LNCaP clone FGC (cell line): ENCODE measurements at regions not wholly inside any gene's neighbourhood (a gene's known extent, or its start where the extent isn't known, plus 50 kb on each side); places are given as distances from the start of the nearest gene placed in this dataset.
"Not testable (repeated sequence)": the region's sequence is repeated elsewhere in the genome, so short reads cannot be mapped to it uniquely, and the experiment has no call there.

Experiments
- DNase-seq: peaks from one replicate; pipeline ENCODE4 v3.0.0-alpha.2; 2011; ENCODE audit warnings: low read depth
- H3K4me3 ChIP-seq: 2 replicates; pipeline ENCODE4 v1.5.1; 2011; ENCODE audit warnings: mild to moderate bottlenecking, low read depth, low read length, control low read depth
- CTCF ChIP-seq: IDR thresholded peaks from 2 replicates; pipeline ENCODE4 v1.5.1; 2012; ENCODE audit warnings: mild to moderate bottlenecking; ENCODE audit not compliant: control insufficient read depth, insufficient read depth; ENCODE audit errors: extremely low read depth

- no peak for TF ChIP-seq CTCF
- no peak overlapping the region for H3K4me3 ChIP-seq
- DNase-seq = no peak
Observed at GRCh38 chr12:29004066-29004935, 144.8 kb upstream of the FAR2 start.

GRCh38 chr12:29004936-29005304, 144.2 kb upstream of the FAR2 start:
- TF ChIP-seq CTCF = no peak
- no peak overlapping the region for H3K4me3 ChIP-seq
- no peak for DNase-seq

- H3K4me3 ChIP-seq = no peak overlapping the region
- DNase-seq = no peak
- TF ChIP-seq CTCF = no peak
Observed at GRCh38 chr12:29008786-29009185, 140.3 kb upstream of the FAR2 start.

GRCh38 chr12:29012673-29013072, 136.4 kb upstream of the FAR2 start:
- H3K4me3 ChIP-seq = no peak overlapping the region
- no peak for DNase-seq
- no peak for TF ChIP-seq CTCF

- H3K4me3 ChIP-seq, DNase-seq: not testable (repeated sequence)
Observed at GRCh38 chr12:29017532-29017931, 131.5 kb upstream of the FAR2 start.

GRCh38 chr12:29023436-29024076, 125.5 kb upstream of the FAR2 start:
- H3K4me3 ChIP-seq = no peak overlapping the region
- DNase-seq = no peak
- no peak for TF ChIP-seq CTCF

- H3K4me3 ChIP-seq = no peak overlapping the region
- DNase-seq = no peak
- peak; percentile 34 for TF ChIP-seq CTCF
Observed at GRCh38 chr12:29024117-29024516, 125.0 kb upstream of the FAR2 start.
